Globus pallidus (tissue), 1 donor: ENCODE measurements at regions not wholly inside any gene's neighbourhood (a gene's known extent, or its start where the extent isn't known, plus 50 kb on each side); places are given as distances from the start of the nearest gene placed in this dataset.
"Not testable (repeated sequence)": the region's sequence is repeated elsewhere in the genome, so short reads cannot be mapped to it uniquely, and the experiment has no call there.

Experiments
- DNase-seq: peaks from one replicate; pipeline ENCODE4 v3.0.0-alpha.2; 2015; ENCODE audit warnings: low spot score

- no peak for DNase-seq
Measured at GRCh38 chr3:40901298-40901697, 298.0 kb upstream of the CTNNB1 start.

- no peak for DNase-seq
Measured at GRCh38 chr3:40901796-40902195, 297.5 kb upstream of the CTNNB1 start.

GRCh38 chr3:40907907-40908465 lies 291.3 kb upstream of the CTNNB1 start:
- not testable (repeated sequence) for DNase-seq

- DNase-seq, result no peak
Measured at GRCh38 chr3:40908612-40909011, 290.7 kb upstream of the CTNNB1 start.

- DNase-seq, result no peak
Measured at GRCh38 chr3:40911264-40911663, 288.0 kb upstream of the CTNNB1 start.

- no peak for DNase-seq
Measured at GRCh38 chr3:40911928-40912327, 287.4 kb upstream of the CTNNB1 start.

GRCh38 chr3:40912461-40912860 lies 286.8 kb upstream of the CTNNB1 start:
- no peak for DNase-seq

GRCh38 chr3:40913192-40913591 lies 286.1 kb upstream of the CTNNB1 start:
- no peak for DNase-seq

- DNase-seq, result no peak
Measured at GRCh38 chr3:40913641-40914040, 285.7 kb upstream of the CTNNB1 start.

GRCh38 chr3:40914475-40914874 lies 284.8 kb upstream of the CTNNB1 start:
- DNase-seq, result no peak

- peak; percentile 66 for DNase-seq
Measured at GRCh38 chr3:40915346-40915865, 283.9 kb upstream of the CTNNB1 start.

GRCh38 chr3:40920041-40920440 lies 279.3 kb upstream of the CTNNB1 start:
- no peak for DNase-seq

GRCh38 chr3:40921251-40921650 lies 278.1 kb upstream of the CTNNB1 start:
- DNase-seq, result no peak

GRCh38 chr3:40923143-40923542 lies 276.2 kb upstream of the CTNNB1 start:
- DNase-seq, result no peak

- DNase-seq, result no peak
Measured at GRCh38 chr3:40923651-40924050, 275.7 kb upstream of the CTNNB1 start.

- peak; percentile 23 for DNase-seq
Measured at GRCh38 chr3:40924559-40925141, 274.7 kb upstream of the CTNNB1 start.

- no peak for DNase-seq
Measured at GRCh38 chr3:40925231-40925630, 274.1 kb upstream of the CTNNB1 start.

- DNase-seq, result no peak
Measured at GRCh38 chr3:40930131-40930538, 269.2 kb upstream of the CTNNB1 start.

GRCh38 chr3:40930756-40931155 lies 268.5 kb upstream of the CTNNB1 start:
- no peak for DNase-seq

GRCh38 chr3:40938591-40938990 lies 260.7 kb upstream of the CTNNB1 start:
- DNase-seq, result no peak

- DNase-seq, result no peak
Measured at GRCh38 chr3:40939030-40939740, 260.1 kb upstream of the CTNNB1 start.

- DNase-seq, result no peak
Measured at GRCh38 chr3:40939741-40940130, 259.6 kb upstream of the CTNNB1 start.

- DNase-seq, result no peak
Measured at GRCh38 chr3:40940651-40941050, 258.7 kb upstream of the CTNNB1 start.
